ENCODE measurements at regions not wholly inside any gene's neighbourhood (a gene's known extent, or its start where the extent isn't known, plus 50 kb on each side); places are given as distances from the start of the nearest gene placed in this dataset.

GRCh38 chr5:88483964-88484672, 215.5 kb upstream of the TMEM161B start:
- DNase-seq, result no peak

GRCh38 chr5:88480801-88481499, 212.3 kb upstream of the TMEM161B start:
- no peak for DNase-seq

- DNase-seq, result no peak
These were observed 211.6 kb upstream of the TMEM161B start for GRCh38 chr5:88480245-88480644.

GRCh38 chr5:88474574-88474973, 205.9 kb upstream of the TMEM161B start:
- no peak for DNase-seq

- no peak for DNase-seq
These were observed 202.1 kb upstream of the TMEM161B start for GRCh38 chr5:88470745-88471144.

GRCh38 chr5:88459971-88460370, 191.3 kb upstream of the TMEM161B start:
- DNase-seq, result no peak

- no peak for DNase-seq
These were observed 184.2 kb upstream of the TMEM161B start for GRCh38 chr5:88452820-88453219.

- no peak for DNase-seq
These were observed 181.6 kb upstream of the TMEM161B start for GRCh38 chr5:88450239-88450638.

GRCh38 chr5:88438006-88438405, 169.4 kb upstream of the TMEM161B start:
- no peak for DNase-seq

GRCh38 chr5:88436290-88436689, 167.6 kb upstream of the TMEM161B start:
- no peak for DNase-seq

- no peak for DNase-seq
These were observed 160.0 kb upstream of the TMEM161B start for GRCh38 chr5:88428633-88429032.

GRCh38 chr5:88426441-88426840, 157.8 kb upstream of the TMEM161B start:
- no peak for DNase-seq

- DNase-seq, result no peak
These were observed 156.5 kb upstream of the TMEM161B start for GRCh38 chr5:88425124-88425523.

- DNase-seq, result no peak
These were observed 151.3 kb upstream of the TMEM161B start for GRCh38 chr5:88419931-88420330.

- no peak for DNase-seq
These were observed 138.7 kb upstream of the TMEM161B start for GRCh38 chr5:88407341-88407740.

- DNase-seq, result no peak
These were observed 137.1 kb upstream of the TMEM161B start for GRCh38 chr5:88405783-88406182.

GRCh38 chr5:88404405-88404804, 135.8 kb upstream of the TMEM161B start:
- no peak for DNase-seq

- no peak for DNase-seq
These were observed 133.0 kb upstream of the TMEM161B start for GRCh38 chr5:88401686-88402085.

- DNase-seq, result no peak
These were observed 132.6 kb upstream of the TMEM161B start for GRCh38 chr5:88401228-88401627.

- no peak for DNase-seq
These were observed 130.9 kb upstream of the TMEM161B start for GRCh38 chr5:88399561-88399960.

- DNase-seq, result no peak
These were observed 129.7 kb upstream of the TMEM161B start for GRCh38 chr5:88398316-88398715.

GRCh38 chr5:88396751-88397281, 128.2 kb upstream of the TMEM161B start:
- no peak for DNase-seq

GRCh38 chr5:88396000-88396535, 127.4 kb upstream of the TMEM161B start:
- no peak for DNase-seq

- DNase-seq, result no peak
These were observed 126.6 kb upstream of the TMEM161B start for GRCh38 chr5:88395264-88395663.
